WERI-Rb-1 (cell line): ENCODE measurements at regions not wholly inside any gene's neighbourhood (a gene's known extent, or its start where the extent isn't known, plus 50 kb on each side); places are given as distances from the start of the nearest gene placed in this dataset.

Experiments used
- DNase-seq: peaks from one replicate; pipeline ENCODE4 v3.0.0-alpha.2; 2020
- H3K27ac ChIP-seq: fragments of 250-450 bp; sonication (Bioruptor Pico); 2 replicates; pipeline ENCODE4 v1.5.1; 2020; ENCODE audit warnings: mild to moderate bottlenecking, moderate library complexity
- H3K27me3 ChIP-seq: fragments of 250-450 bp; sonication (Bioruptor Pico); 2 replicates; pipeline ENCODE4 v1.5.1; 2021; ENCODE audit warnings: mild to moderate bottlenecking, low read depth, moderate library complexity; ENCODE audit not compliant: insufficient read depth, severe bottlenecking
- H3K36me3 ChIP-seq: fragments of 250-450 bp; sonication (Bioruptor Pico); 2 replicates; pipeline ENCODE4 v1.5.1; 2020; ENCODE audit warnings: mild to moderate bottlenecking, moderate library complexity
- H3K4me3 ChIP-seq: 2 replicates; pipeline ENCODE4 v1.5.1; 2011; ENCODE audit warnings: low read depth, mild to moderate bottlenecking, control low read depth, low read length
- H3K9me3 ChIP-seq: fragments of 250-450 bp; sonication (Bioruptor Pico); 2 replicates; pipeline ENCODE4 v1.5.1; 2021; ENCODE audit warnings: mild to moderate bottlenecking, moderate library complexity; ENCODE audit not compliant: severe bottlenecking
- CTCF ChIP-seq: IDR thresholded peaks from 2 replicates; pipeline ENCODE4 v1.5.1; 2011; ENCODE audit warnings: low read depth, mild to moderate bottlenecking, control low read depth, inconsistent platforms, low read length

DNA sequence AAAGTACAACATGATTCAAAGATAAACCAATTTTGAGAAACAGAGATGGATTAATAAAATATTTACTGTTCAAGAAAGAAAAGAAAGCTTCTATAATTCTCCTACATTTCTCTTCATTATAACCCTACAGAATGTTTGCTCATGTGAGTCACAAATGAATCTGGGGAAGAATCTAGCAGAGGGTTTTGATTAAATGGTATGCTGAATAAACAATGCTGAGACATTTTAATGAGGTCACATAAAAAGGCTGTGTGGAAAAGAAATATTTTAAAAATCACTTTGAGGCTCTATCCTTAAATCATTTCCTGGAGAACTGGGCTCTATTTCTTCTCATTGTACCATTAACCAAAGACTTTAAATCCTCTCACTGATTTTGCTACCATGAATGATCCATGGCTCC lies 727.7 kb downstream of the NTRK3 start:
- Histone ChIP-seq H3K27me3 (peaks cover 8% of the 10 kb centered on the region), H3K9me3 (peaks cover 2% of the 10 kb centered on the region), H3K36me3 (no peaks in the 10 kb centered on the region), H3K4me3 (no peak overlapping the region), H3K27ac (no peak overlapping the region)
- TF ChIP-seq CTCF = no peak
- DNase-seq = no peak

DNA sequence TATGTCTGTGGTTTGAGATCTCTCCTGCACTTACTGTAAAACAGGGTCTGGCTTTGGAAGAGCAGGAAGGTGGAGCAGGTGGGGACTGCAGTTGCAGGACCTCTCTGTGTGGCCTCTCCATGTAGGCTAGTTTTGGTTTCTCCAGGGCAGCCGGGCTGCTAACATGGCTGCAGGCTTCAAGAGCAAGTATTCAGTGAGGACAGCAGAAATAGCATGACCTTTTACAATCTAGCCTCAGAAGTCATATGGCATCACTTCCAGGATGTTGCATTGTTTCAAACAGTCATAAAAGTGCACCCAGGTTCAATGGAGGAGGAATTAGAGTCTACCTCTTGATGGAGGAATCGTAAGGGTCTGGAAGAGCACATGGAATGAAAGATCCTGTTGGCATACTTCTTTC lies 728.7 kb downstream of the NTRK3 start:
- no peak for DNase-seq
- H3K27me3 ChIP-seq = peaks cover 8% of the 10 kb centered on the region
- no peak overlapping the region for H3K27ac ChIP-seq
- H3K36me3 ChIP-seq = no peaks in the 10 kb centered on the region
- TF ChIP-seq CTCF = no peak
- H3K4me3 ChIP-seq = no peak overlapping the region
- peaks cover 2% of the 10 kb centered on the region for H3K9me3 ChIP-seq

GRCh38 chr15:87527416-87527815 lies 729.1 kb downstream of the NTRK3 start:
- H3K9me3 ChIP-seq = peaks cover 2% of the 10 kb centered on the region
- no peak overlapping the region for H3K27ac ChIP-seq
- peaks cover 8% of the 10 kb centered on the region for H3K27me3 ChIP-seq
- no peak overlapping the region for H3K4me3 ChIP-seq
- TF ChIP-seq CTCF = no peak
- H3K36me3 ChIP-seq = no peaks in the 10 kb centered on the region
- DNase-seq = peak; percentile 15

- TF ChIP-seq CTCF = no peak
- H3K9me3 ChIP-seq = peaks cover 2% of the 10 kb centered on the region
- peaks cover 4% of the 10 kb centered on the region for H3K27me3 ChIP-seq
- no peak overlapping the region for H3K27ac ChIP-seq
- no peak for DNase-seq
- H3K36me3 ChIP-seq = no peaks in the 10 kb centered on the region
- H3K4me3 ChIP-seq = no peak overlapping the region
These were observed 733.0 kb downstream of the NTRK3 start for GRCh38 chr15:87523516-87523915.

GRCh38 chr15:87522997-87523396 lies 733.5 kb downstream of the NTRK3 start:
- Histone ChIP-seq H3K27ac (no peak overlapping the region), H3K27me3 (no peaks in the 10 kb centered on the region), H3K36me3 (no peaks in the 10 kb centered on the region), H3K9me3 (peaks cover 2% of the 10 kb centered on the region), H3K4me3 (no peak overlapping the region)
- no peak for TF ChIP-seq CTCF
- DNase-seq = no peak

GRCh38 chr15:87518957-87519356 lies 737.6 kb downstream of the NTRK3 start:
- no peaks in the 10 kb centered on the region for H3K27me3 ChIP-seq
- H3K4me3 ChIP-seq = no peak overlapping the region
- H3K36me3 ChIP-seq = no peaks in the 10 kb centered on the region
- TF ChIP-seq CTCF = no peak
- H3K9me3 ChIP-seq = peaks cover 1% of the 10 kb centered on the region
- H3K27ac ChIP-seq = no peak overlapping the region
- no peak for DNase-seq
